ENCODE measurements at regions not wholly inside any gene's neighbourhood (a gene's known extent, or its start where the extent isn't known, plus 50 kb on each side); places are given as distances from the start of the nearest gene placed in this dataset.

DNA sequence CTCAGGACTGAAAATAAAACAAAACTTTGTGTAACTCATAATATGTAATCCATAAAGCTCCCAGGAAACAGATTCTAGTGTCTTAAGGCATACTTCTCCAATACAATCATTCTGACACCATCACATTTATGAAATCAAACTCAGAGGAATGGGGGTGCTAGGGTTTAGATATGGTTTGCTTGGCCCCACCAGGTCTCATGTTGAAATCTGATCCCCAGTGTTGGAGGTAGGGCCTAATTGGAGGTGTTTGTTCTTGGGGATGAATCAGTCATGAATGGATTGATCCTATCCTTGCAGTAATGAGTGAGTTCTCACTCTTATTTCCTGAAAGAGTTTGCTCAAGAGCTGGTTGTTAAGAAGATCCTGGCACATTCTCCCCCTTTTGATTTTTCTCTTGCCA lies 380.9 kb downstream of the ETS1 start:
- TF ChIP-seq POLR2A (IDR thresholded peaks at IDR 0.05; ENCODE audit: low read depth, low read length), result no peak
- TF ChIP-seq POLR2AphosphoS5 (IDR thresholded peaks at IDR 0.05; ENCODE audit: low read depth, low read length), result no peak
